SK-N-SH treated with all-trans-retinoic acid at 6 μM for 48 hours (cell line): ENCODE measurements at regions not wholly inside any gene's neighbourhood (a gene's known extent, or its start where the extent isn't known, plus 50 kb on each side); places are given as distances from the start of the nearest gene placed in this dataset.
"Not testable (repeated sequence)": the region's sequence is repeated elsewhere in the genome, so short reads cannot be mapped to it uniquely, and the experiment has no call there.

ENCODE experiments used
- ATAC-seq: fragments of 200-7000 bp; cut with Tn5 transposase; 3 replicates; pipeline ENCODE4 v1.9.1; 2020; ENCODE audit warnings: mild to moderate bottlenecking, moderate library complexity
- ARNTL ChIP-seq: fragments of 450-650 bp; formaldehyde crosslinking; IDR thresholded peaks from 2 replicates; pipeline ENCODE4 v1.5.0; 2020; ENCODE audit warnings: low read depth, mild to moderate bottlenecking, moderate library complexity, borderline replicate concordance
- BACH2 ChIP-seq: fragments of 250-450 bp; sonication (Bioruptor Pico); IDR thresholded peaks from 2 replicates; pipeline ENCODE4 v1.9.0; 2021; ENCODE audit warnings: mild to moderate bottlenecking, borderline replicate concordance
- CSDC2 ChIP-seq: fragments of 250-450 bp; sonication (Bioruptor Pico); IDR thresholded peaks from 2 replicates; pipeline ENCODE4 v1.5.0; 2020; ENCODE audit warnings: mild to moderate bottlenecking, moderate library complexity
- ESRRG ChIP-seq: fragments of 250-450 bp; sonication (Bioruptor Pico); IDR thresholded peaks from 2 replicates; pipeline ENCODE4 v1.6.1; 2021; ENCODE audit warnings: mild to moderate bottlenecking
- GLIS3 ChIP-seq: fragments of 250-450 bp; sonication (Bioruptor Pico); IDR thresholded peaks from 2 replicates; pipeline ENCODE4 v1.5.0; 2020; ENCODE audit warnings: mild to moderate bottlenecking, moderate library complexity
- ISL1 ChIP-seq: fragments of 250-450 bp; sonication (Bioruptor Pico); IDR thresholded peaks from 2 replicates; pipeline ENCODE4 v2.1.2; 2022; ENCODE audit warnings: mild to moderate bottlenecking, moderate library complexity
- OSR1 ChIP-seq: fragments of 250-450 bp; sonication (Bioruptor Pico); IDR thresholded peaks from 2 replicates; pipeline ENCODE4 v1.8.0; 2022; ENCODE audit warnings: moderate library complexity, mild to moderate bottlenecking, inconsistent platforms
- PATZ1 ChIP-seq: fragments of 250-450 bp; sonication (Bioruptor Pico); IDR thresholded peaks from 2 replicates; pipeline ENCODE4 v1.8.0; 2020; ENCODE audit warnings: mild to moderate bottlenecking, moderate library complexity, borderline replicate concordance
- PPARA ChIP-seq: fragments of 250-450 bp; sonication (Bioruptor Pico); IDR thresholded peaks from 2 replicates; pipeline ENCODE4 v1.5.0; 2020; ENCODE audit warnings: mild to moderate bottlenecking, borderline replicate concordance
- RARB ChIP-seq: fragments of 250-450 bp; sonication (Bioruptor Pico); IDR thresholded peaks from 2 replicates; pipeline ENCODE4 v1.8.0; 2021; ENCODE audit warnings: mild to moderate bottlenecking, moderate library complexity
- SNAI2 ChIP-seq: fragments of 250-450 bp; sonication (Bioruptor Pico); IDR thresholded peaks from 2 replicates; pipeline ENCODE4 v1.5.0; 2020; ENCODE audit warnings: mild to moderate bottlenecking, moderate library complexity
- TCF4 ChIP-seq: fragments of 250-450 bp; sonication (Bioruptor Pico); IDR thresholded peaks from 2 replicates; pipeline ENCODE4 v1.8.0; 2021; ENCODE audit warnings: mild to moderate bottlenecking, moderate library complexity, borderline replicate concordance
- TOX ChIP-seq: fragments of 250-450 bp; sonication (Bioruptor Pico); IDR thresholded peaks from 2 replicates; pipeline ENCODE4 v1.8.0; 2021; ENCODE audit warnings: mild to moderate bottlenecking, moderate library complexity, borderline replicate concordance
- TSHZ2 ChIP-seq: fragments of 250-450 bp; sonication (Bioruptor Pico); IDR thresholded peaks from 2 replicates; pipeline ENCODE4 v1.5.0; 2020; ENCODE audit warnings: mild to moderate bottlenecking, moderate library complexity
- ZC3H10 ChIP-seq: fragments of 250-450 bp; sonication (Bioruptor Pico); IDR thresholded peaks from 2 replicates; pipeline ENCODE4 v1.5.1; 2021; ENCODE audit warnings: mild to moderate bottlenecking, moderate library complexity
- ZFP3 ChIP-seq: fragments of 250-450 bp; sonication (Bioruptor Pico); IDR thresholded peaks from 2 replicates; pipeline ENCODE4 v1.5.0; 2020; ENCODE audit warnings: mild to moderate bottlenecking, moderate library complexity
- ZFP30 ChIP-seq: fragments of 450-650 bp; formaldehyde crosslinking; IDR thresholded peaks from 2 replicates; pipeline ENCODE4 v1.5.0; 2022; ENCODE audit warnings: mild to moderate bottlenecking, moderate library complexity
- ZNF565 ChIP-seq: fragments of 450-650 bp; formaldehyde crosslinking; conservative IDR thresholded peaks from 2 replicates; pipeline ENCODE4 v1.5.0; 2020; ENCODE audit warnings: low read depth, mild to moderate bottlenecking, moderate library complexity
- TF ChIP-seq, protein P1 (sequence below): fragments of 250-450 bp; sonication (Bioruptor Pico); IDR thresholded peaks from 2 replicates; pipeline ENCODE4 v1.5.1; 2020; ENCODE audit warnings: low read depth, mild to moderate bottlenecking, moderate library complexity
- TF ChIP-seq, protein P2 (sequence below): fragments of 250-450 bp; sonication (Bioruptor Pico); IDR thresholded peaks from 2 replicates; pipeline ENCODE4 v1.5.1; 2021; ENCODE audit warnings: mild to moderate bottlenecking, moderate library complexity
- TF ChIP-seq, protein P3 (sequence below): fragments of 250-450 bp; sonication (Bioruptor Pico); IDR thresholded peaks from 2 replicates; pipeline ENCODE4 v1.8.0; 2021; ENCODE audit warnings: low read depth, mild to moderate bottlenecking, moderate library complexity, borderline replicate concordance

GRCh38 chr3:161695811-161696210, 199.2 kb downstream of the OTOL1 start:
- TF ChIP-seq CSDC2 (no peak), ZFP30 (CRISPR knock-in tag) (no peak), PATZ1 (no peak), SNAI2 (CRISPR knock-in tag) (no peak), ESRRG (CRISPR knock-in tag) (no peak), ARNTL (CRISPR knock-in tag) (no peak), TSHZ2 (no peak), GLIS3 (no peak)
- no peak for ATAC-seq

DNA sequence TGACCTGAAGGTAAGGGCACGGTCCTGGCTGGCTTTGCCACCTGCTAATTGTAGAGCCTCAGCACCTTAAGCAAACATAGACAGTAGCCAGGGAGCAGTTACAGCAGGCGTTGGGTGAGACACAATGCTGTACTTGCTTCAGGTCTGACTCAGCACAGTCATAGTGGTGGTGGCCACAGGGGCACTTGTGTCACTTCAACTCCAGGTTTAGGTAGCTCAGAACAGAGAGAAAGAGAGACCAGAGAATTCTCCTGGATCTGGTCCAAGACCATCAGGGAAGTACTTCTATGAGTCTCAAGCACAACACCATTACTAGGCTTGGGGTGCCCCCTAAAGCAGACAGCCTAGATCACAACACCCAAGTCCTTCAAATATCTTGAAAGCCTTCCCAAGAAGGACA, 204.4 kb downstream of the OTOL1 start:
- no peak for ATAC-seq
- TF ChIP-seq, protein P1, sequence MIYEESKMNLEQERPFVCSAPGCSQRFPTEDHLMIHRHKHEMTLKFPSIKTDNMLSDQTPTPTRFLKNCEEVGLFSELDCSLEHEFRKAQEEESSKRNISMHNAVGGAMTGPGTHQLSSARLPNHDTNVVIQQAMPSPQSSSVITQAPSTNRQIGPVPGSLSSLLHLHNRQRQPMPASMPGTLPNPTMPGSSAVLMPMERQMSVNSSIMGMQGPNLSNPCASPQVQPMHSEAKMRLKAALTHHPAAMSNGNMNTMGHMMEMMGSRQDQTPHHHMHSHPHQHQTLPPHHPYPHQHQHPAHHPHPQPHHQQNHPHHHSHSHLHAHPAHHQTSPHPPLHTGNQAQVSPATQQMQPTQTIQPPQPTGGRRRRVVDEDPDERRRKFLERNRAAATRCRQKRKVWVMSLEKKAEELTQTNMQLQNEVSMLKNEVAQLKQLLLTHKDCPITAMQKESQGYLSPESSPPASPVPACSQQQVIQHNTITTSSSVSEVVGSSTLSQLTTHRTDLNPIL (CRISPR knock-in tag): no peak
- TF ChIP-seq ZFP30 (CRISPR knock-in tag): no peak
- no peak for TF ChIP-seq CSDC2
- no peak for TF ChIP-seq ZC3H10
- no peak for TF ChIP-seq GLIS3
- no peak for TF ChIP-seq ZNF565 (CRISPR knock-in tag)

GRCh38 chr3:161707253-161707652, 210.6 kb downstream of the OTOL1 start:
- not testable (repeated sequence) for ATAC-seq

DNA sequence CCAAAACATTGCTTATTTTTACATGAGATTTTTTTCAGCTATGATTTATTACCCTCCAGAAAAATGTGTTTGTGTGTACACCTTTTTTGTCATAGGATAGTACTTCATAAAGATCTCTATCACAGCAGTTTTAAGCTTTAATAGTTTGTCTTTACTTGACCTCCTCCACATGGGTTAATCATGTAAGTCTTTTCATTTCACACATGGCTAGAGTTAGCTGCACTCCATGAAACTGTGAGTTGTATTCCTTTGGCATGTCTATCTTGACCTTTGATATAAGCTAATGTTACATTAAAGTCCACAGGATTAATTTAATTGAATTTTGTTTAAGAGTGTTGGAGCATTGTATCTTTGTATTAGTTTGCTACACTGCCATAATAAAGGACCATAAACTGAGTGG, 217.1 kb downstream of the OTOL1 start:
- no peak for ATAC-seq
- TF ChIP-seq, protein P2, sequence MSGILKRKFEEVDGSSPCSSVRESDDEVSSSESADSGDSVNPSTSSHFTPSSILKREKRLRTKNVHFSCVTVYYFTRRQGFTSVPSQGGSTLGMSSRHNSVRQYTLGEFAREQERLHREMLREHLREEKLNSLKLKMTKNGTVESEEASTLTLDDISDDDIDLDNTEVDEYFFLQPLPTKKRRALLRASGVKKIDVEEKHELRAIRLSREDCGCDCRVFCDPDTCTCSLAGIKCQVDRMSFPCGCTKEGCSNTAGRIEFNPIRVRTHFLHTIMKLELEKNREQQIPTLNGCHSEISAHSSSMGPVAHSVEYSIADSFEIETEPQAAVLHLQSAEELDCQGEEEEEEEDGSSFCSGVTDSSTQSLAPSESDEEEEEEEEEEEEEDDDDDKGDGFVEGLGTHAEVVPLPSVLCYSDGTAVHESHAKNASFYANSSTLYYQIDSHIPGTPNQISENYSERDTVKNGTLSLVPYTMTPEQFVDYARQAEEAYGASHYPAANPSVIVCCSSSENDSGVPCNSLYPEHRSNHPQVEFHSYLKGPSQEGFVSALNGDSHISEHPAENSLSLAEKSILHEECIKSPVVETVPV (CRISPR knock-in tag): no peak
- TF ChIP-seq TSHZ2: no peak
- TF ChIP-seq ESRRG (CRISPR knock-in tag): no peak
- TF ChIP-seq ISL1 (CRISPR knock-in tag): no peak
- TF ChIP-seq CSDC2: no peak
- TF ChIP-seq GLIS3: no peak
- TF ChIP-seq, protein P3, sequence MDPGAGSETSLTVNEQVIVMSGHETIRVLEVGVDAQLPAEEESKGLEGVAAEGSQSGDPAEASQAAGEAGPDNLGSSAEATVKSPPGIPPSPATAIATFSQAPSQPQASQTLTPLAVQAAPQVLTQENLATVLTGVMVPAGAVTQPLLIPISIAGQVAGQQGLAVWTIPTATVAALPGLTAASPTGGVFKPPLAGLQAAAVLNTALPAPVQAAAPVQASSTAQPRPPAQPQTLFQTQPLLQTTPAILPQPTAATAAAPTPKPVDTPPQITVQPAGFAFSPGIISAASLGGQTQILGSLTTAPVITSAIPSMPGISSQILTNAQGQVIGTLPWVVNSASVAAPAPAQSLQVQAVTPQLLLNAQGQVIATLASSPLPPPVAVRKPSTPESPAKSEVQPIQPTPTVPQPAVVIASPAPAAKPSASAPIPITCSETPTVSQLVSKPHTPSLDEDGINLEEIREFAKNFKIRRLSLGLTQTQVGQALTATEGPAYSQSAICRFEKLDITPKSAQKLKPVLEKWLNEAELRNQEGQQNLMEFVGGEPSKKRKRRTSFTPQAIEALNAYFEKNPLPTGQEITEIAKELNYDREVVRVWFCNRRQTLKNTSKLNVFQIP: no peak
- no peak for TF ChIP-seq PPARA (CRISPR knock-in tag)
- TF ChIP-seq TOX (CRISPR knock-in tag): no peak
- no peak for TF ChIP-seq SNAI2 (CRISPR knock-in tag)
- no peak for TF ChIP-seq PATZ1
- TF ChIP-seq TCF4 (CRISPR knock-in tag): no peak
- TF ChIP-seq, protein P1 (CRISPR knock-in tag): no peak
- TF ChIP-seq RARB: no peak
- no peak for TF ChIP-seq ZNF565 (CRISPR knock-in tag)
- no peak for TF ChIP-seq ZFP3 (CRISPR knock-in tag)
- TF ChIP-seq BACH2 (CRISPR knock-in tag): no peak
- no peak for TF ChIP-seq OSR1
